Activated gamma-delta T cell (primary cell): ENCODE measurements at regions not wholly inside any gene's neighbourhood (a gene's known extent, or its start where the extent isn't known, plus 50 kb on each side); places are given as distances from the start of the nearest gene placed in this dataset.
"Not testable (repeated sequence)": the region's sequence is repeated elsewhere in the genome, so short reads cannot be mapped to it uniquely, and the experiment has no call there.

Experiments used
- DNase-seq: peaks from one replicate; lab custom pipeline; 2025; lab: John Stamatoyannopoulos, UW

- DNase-seq, result no peak
These were observed 1745.6 kb upstream of the CELF4 start for GRCh38 chr18:39311111-39311712.

DNA sequence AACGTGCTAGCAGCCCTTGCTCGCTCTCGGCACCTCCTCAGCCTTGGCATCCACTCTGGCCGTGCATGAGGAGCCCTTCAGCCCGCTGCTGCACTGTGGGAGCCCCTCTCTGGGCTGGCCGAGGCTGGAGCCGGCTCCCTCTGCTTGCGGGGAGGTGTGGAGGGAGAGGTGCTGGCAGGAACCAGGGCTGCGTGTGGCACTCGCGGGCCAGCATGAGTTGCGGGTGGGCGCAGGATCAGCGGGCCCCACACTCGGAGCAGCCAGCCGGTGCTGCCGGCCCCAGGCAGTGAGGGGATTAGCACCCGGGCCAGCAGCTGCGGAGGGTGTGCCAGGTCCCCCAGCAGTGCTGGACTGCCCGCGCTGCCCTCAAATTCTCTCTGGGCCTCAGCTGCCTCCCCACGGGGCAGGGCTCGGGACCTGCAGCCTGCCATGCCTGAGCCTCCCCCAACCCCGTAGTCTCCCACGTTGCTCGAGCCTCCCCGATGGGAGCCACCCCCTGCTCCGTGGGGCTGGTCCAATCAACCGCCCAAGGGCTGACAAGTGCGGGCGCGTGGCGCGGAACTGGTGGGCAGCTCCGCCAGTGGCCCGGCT, 1743.4 kb upstream of the CELF4 start:
- not testable (repeated sequence) for DNase-seq

- DNase-seq, result no peak
These were observed 1740.2 kb upstream of the CELF4 start for GRCh38 chr18:39305766-39306165.

GRCh38 chr18:39302481-39302880, 1736.9 kb upstream of the CELF4 start:
- DNase-seq, result no peak

DNA sequence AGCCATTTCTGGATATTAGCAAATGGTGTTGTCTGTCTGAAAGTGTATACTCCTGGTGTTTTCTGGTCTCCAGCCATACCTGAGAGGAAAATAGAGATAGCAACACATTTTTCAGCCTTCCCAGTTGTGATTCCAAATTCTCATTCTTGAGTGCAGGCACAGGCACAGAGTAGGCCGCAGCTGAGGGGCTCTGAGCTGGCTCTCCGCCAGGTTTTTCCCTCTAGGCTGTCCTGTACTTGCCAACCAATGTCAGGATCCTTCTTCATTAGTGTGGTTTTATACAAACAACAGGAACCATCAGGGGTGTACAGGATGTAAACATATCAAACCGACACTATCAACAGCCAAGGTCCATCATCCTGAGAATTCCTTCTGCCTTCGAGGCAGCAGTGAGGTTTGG, 1733.6 kb upstream of the CELF4 start:
- DNase-seq, result no peak

DNA sequence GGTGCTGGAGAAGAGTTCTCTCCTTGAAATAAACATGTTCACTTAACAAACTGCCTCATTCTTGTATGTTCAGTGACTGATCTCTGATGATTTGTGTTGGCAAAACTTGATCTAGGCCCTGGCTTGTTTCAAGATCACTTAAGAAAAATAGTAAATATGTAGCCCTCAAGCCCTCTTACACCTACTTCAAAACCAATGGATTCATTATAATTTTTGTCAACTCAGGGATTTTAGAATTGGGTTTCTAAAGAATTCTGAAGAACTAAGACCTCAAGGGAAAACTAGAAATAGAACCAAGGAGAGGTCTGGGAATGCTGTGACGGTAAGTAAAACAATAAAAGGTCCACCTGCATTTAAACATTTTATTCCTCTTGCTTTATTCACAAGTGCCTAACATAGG, 1731.6 kb upstream of the CELF4 start:
- no peak for DNase-seq

- DNase-seq, result no peak
These were observed 1730.8 kb upstream of the CELF4 start for GRCh38 chr18:39296293-39296888.

DNA sequence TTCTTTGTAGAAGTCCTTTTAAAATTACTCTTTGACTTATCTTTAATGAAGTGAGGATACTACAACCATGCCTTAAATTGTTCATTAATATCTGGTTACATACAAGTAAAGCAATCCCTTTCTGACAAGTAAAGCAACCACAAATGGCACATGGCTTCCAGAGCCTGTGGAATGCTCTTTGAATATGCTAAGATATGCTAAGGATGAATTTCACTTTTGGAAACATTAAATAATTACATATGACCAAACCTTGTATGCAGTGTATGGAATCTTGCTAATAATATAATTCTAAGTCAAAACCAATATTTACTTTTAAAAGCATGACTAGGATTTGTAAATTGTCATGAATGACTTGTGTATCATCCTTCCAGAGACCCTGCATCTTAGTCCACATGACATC, 1711.2 kb upstream of the CELF4 start:
- no peak for DNase-seq

GRCh38 chr18:39274535-39274934, 1708.9 kb upstream of the CELF4 start:
- no peak for DNase-seq

DNA sequence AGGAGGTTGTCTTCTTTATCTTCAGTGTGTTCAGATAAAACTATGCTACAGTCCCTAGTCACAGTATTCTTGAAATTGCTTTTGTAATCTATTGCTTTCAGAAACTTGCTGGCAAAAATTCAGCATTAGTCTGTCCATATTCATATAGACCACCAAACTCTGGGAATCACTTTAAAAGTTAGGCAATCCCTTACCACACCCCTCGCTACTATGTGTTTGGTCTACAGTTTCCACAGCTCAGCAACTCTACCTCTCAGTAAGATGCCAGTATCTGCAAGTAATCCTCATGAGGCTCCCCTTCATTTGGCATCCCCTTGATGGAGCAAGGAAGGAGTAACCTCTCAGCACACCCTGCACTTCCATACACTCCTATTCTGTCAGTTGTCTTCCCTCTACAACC, 1706.6 kb upstream of the CELF4 start:
- DNase-seq, result no peak

- DNase-seq, result no peak
These were observed 1706.1 kb upstream of the CELF4 start for GRCh38 chr18:39271654-39272053.

DNA sequence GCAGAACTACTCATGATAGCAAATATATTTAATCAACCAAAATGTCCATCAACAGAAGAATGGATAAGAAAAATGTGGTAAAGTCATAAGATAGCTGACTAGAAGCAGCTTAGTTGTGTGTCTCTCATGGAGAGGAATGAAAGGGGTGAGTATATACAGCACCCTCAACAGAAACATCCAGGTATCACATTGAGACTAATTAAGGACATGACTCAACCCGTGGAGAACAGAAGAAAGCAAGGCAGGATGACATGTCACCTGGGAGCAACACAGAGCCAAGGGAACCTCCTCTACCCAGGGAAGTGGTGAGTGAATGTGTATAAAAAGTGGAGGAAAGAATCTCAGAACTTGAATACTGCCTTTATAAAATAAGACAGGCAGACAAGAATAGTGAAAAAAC, 1695.0 kb upstream of the CELF4 start:
- no peak for DNase-seq

DNA sequence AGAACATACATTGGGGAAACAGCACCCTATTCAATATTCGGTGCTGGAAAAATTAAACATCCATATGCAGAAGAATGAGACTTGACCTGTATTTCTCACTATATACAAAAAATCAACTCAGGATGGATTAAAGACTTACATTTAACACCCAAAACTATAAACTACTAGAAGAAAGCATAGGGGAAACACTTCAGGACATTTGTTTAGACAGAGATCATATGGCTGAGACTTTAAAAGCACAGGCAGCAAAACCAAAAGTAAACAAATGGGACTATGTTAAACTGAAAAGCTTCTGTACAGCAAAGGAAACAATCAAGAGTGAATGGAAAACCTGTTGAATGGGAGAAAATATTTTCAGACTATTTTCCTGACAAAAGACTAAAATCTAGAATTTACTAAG, 1694.1 kb upstream of the CELF4 start:
- DNase-seq, result no peak

DNA sequence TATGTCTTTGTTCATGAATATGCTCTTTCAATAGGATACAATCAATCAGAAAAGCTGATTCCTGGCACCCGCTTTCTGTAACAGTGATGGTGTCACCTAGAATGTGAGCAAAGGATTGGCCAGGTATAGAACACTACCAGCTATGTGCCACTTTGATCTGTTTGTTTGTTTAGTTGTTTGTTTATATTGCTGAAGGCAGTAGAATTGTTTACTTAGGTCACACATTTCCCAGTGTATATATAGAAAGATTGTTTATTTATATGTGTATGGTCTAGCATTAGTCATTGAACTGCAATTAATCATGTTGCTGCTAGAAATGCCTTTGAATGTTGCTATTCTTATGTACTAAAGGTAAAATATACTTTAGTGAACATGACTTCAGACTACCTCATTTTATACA, 1678.6 kb upstream of the CELF4 start:
- no peak for DNase-seq

- no peak for DNase-seq
These were observed 1675.9 kb upstream of the CELF4 start for GRCh38 chr18:39241534-39241933.

GRCh38 chr18:39238981-39239660, 1673.5 kb upstream of the CELF4 start:
- no peak for DNase-seq

DNA sequence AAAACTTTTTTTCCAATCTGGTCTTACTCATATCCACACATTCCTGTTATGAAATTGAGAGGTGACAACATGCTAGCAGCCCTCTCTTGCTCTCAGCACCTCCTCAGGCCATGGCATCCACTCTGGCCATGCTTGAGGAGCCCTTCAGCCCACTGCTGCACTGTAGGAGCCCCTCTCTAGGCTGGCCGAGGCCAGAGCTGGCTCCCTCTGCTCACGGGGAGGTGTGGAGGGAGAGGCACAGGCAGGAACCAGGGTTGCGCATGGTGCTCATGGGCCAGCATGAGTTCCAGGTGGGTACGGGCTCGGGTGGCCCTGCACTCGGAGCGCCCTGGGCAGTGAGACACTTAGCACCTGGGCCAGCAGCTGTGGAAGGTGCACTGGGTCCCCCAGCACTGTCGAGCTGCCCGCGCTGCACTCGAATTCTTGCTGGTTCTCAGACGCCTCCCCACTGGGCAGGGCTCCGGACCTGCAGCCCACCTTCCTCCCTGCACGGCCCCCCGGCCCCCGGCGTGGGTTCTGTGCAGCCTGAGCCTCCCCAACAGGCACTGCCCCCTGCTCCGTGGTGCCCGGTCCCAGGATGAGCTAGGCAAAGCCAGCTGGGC, 1669.6 kb upstream of the CELF4 start:
- no peak for DNase-seq

DNA sequence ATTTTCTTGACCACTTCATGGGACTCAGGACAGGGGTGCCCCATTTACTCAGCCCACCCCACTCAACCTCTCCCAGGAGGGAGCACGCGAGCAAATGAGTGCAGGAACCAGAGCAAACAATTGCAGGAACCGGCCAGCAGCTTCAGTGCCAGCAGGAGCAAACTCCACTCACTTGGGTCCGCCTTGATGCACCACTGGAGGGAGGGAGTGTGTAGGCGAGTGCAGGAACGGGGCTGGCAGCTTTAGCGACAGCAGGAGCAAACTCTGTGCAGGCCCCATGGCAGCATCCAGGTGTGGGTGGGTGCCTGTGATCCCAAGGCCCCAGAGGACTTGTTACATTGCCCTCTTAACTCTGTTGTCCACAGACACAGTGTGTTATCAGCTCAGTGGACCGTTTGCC, 1667.3 kb upstream of the CELF4 start:
- no peak for DNase-seq

DNA sequence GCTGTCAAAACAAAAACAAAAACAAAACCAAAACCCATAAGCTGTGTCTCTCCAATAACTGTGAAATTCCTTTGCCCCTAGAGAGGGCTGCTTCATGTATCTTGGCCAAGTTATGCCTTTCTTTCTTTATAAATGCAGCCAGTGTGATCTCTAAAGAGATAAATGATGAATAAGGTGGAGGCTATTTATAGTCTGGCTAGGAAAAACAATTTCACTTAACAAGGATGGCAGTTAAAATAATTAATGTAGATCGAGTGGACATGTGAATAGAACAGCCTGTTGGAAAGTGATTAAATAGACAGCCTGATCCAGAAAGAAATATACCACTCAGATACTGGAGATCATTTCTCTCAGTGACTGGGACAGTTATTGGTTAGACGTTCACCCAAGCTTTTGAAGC, 1666.9 kb upstream of the CELF4 start:
- no peak for DNase-seq

DNA sequence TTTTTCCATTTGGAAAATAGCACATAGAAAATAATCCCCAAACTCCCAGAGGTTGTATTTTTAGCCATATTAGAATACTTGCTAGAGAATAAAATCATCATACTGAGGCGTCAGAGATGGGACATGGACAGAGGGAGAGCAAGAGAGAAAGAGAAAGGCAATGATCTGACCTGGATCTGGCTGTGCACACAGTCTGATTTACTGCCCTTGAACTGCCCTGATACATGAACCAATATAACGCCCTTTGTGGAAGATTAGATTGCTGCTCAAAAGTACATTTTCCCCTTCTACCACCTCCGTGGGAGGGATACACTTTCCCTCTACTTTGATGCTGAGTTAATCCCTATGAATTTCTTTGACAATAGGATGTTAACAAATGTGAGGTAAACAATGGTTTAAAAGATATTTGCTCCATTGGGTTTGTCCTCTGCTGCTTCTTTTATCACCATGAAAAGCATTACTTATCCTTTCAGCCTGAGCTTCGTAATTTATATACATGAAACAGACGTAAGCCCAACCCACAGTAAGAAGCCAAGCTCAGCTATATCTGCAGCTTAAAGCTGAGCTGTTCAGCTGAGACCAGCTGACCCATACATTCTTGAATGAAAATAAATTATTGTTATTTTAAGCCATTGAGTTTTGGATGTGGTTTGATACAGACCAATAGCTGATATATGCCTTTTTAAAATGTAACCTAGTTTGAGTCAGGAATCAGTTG, 1664.6 kb upstream of the CELF4 start:
- DNase-seq, result no peak

- not testable (repeated sequence) for DNase-seq
These were observed 1662.2 kb upstream of the CELF4 start for GRCh38 chr18:39227769-39228168.

- DNase-seq, result no peak
These were observed 1659.8 kb upstream of the CELF4 start for GRCh38 chr18:39225373-39225772.
